ENCODE measurements at regions not wholly inside any gene's neighbourhood (a gene's known extent, or its start where the extent isn't known, plus 50 kb on each side); places are given as distances from the start of the nearest gene placed in this dataset.

GRCh38 chr1:47683401-47683800, 245.6 kb downstream of the FOXD2 start:
- no peak overlapping the region for H2AFZ ChIP-seq (ENCODE audit: low read length)
- H3K79me2 ChIP-seq (ENCODE audit: insufficient read depth, low read length), result no peaks in the 10 kb centered on the region
- no peaks in the 10 kb centered on the region for H3K27me3 ChIP-seq (ENCODE audit: insufficient read depth, low read length, poor library complexity, severe bottlenecking)
- H3K9ac ChIP-seq (ENCODE audit: low read depth, low read length, poor library complexity, severe bottlenecking), result no peak overlapping the region
- H3K9me2 ChIP-seq (replicated peaks; ENCODE audit: low read depth, low read length), result no peaks in the 10 kb centered on the region
- H3K36me3 ChIP-seq (ENCODE audit: insufficient read depth, low read length), result no peaks in the 10 kb centered on the region
- H4K20me1 ChIP-seq (ENCODE audit: insufficient read depth, low read length, poor library complexity, severe bottlenecking), result no peaks in the 10 kb centered on the region
- H3K4me3 ChIP-seq (ENCODE audit: low read length, poor library complexity, severe bottlenecking), result no peak overlapping the region
- H3K4me2 ChIP-seq (ENCODE audit: low read depth, low read length, poor library complexity, severe bottlenecking), result no peak overlapping the region
- H3K9me3 ChIP-seq (ENCODE audit: insufficient read depth, low read depth, low read length), result no peaks in the 10 kb centered on the region
- H3F3A ChIP-seq (ENCODE audit: low read depth), result no peaks in the 10 kb centered on the region
- no peaks in the 10 kb centered on the region for H3K4me1 ChIP-seq (ENCODE audit: insufficient read depth, low read length, poor library complexity, severe bottlenecking)
- TF ChIP-seq CTCF (conservative IDR thresholded peaks at IDR 0.05; ENCODE audit: low read length), result no peak
- TF ChIP-seq EZH2phosphoT487 (IDR thresholded peaks at IDR 0.05; ENCODE audit: borderline replicate concordance), result no peak

GRCh38 chr1:47684518-47684917, 246.7 kb downstream of the FOXD2 start:
- H3K9me2 ChIP-seq (replicated peaks; ENCODE audit: low read depth, low read length), result no peaks in the 10 kb centered on the region
- H3F3A ChIP-seq (ENCODE audit: low read depth), result no peaks in the 10 kb centered on the region
- H3K4me2 ChIP-seq (ENCODE audit: low read depth, low read length, poor library complexity, severe bottlenecking), result no peak overlapping the region
- H3K36me3 ChIP-seq (ENCODE audit: insufficient read depth, low read length), result no peaks in the 10 kb centered on the region
- no peak overlapping the region for H3K9ac ChIP-seq (ENCODE audit: low read depth, low read length, poor library complexity, severe bottlenecking)
- no peak overlapping the region for H2AFZ ChIP-seq (ENCODE audit: low read length)
- no peak for TF ChIP-seq CTCF (conservative IDR thresholded peaks at IDR 0.05; ENCODE audit: low read length)
- TF ChIP-seq EZH2phosphoT487 (IDR thresholded peaks at IDR 0.05; ENCODE audit: borderline replicate concordance), result no peak
- H3K4me1 ChIP-seq (ENCODE audit: insufficient read depth, low read length, poor library complexity, severe bottlenecking), result no peaks in the 10 kb centered on the region
- H3K9me3 ChIP-seq (ENCODE audit: insufficient read depth, low read depth, low read length), result no peaks in the 10 kb centered on the region
- H4K20me1 ChIP-seq (ENCODE audit: insufficient read depth, low read length, poor library complexity, severe bottlenecking), result no peaks in the 10 kb centered on the region
- no peaks in the 10 kb centered on the region for H3K27me3 ChIP-seq (ENCODE audit: insufficient read depth, low read length, poor library complexity, severe bottlenecking)
- no peaks in the 10 kb centered on the region for H3K79me2 ChIP-seq (ENCODE audit: insufficient read depth, low read length)
- no peak overlapping the region for H3K4me3 ChIP-seq (ENCODE audit: low read length, poor library complexity, severe bottlenecking)

- Histone ChIP-seq H3K9ac (ENCODE audit: low read depth, low read length, poor library complexity, severe bottlenecking) (no peak overlapping the region), H3K4me2 (ENCODE audit: low read depth, low read length, poor library complexity, severe bottlenecking) (no peak overlapping the region), H3K9me2 (replicated peaks; ENCODE audit: low read depth, low read length) (no peaks in the 10 kb centered on the region), H3K4me3 (ENCODE audit: low read length, poor library complexity, severe bottlenecking) (no peak overlapping the region), H3K9me3 (ENCODE audit: insufficient read depth, low read depth, low read length) (no peaks in the 10 kb centered on the region), H3K4me1 (ENCODE audit: insufficient read depth, low read length, poor library complexity, severe bottlenecking) (no peaks in the 10 kb centered on the region), H3K79me2 (ENCODE audit: insufficient read depth, low read length) (no peaks in the 10 kb centered on the region), H3F3A (ENCODE audit: low read depth) (no peaks in the 10 kb centered on the region), H3K36me3 (ENCODE audit: insufficient read depth, low read length) (no peaks in the 10 kb centered on the region), H4K20me1 (ENCODE audit: insufficient read depth, low read length, poor library complexity, severe bottlenecking) (no peaks in the 10 kb centered on the region), H2AFZ (ENCODE audit: low read length) (no peak overlapping the region), H3K27me3 (ENCODE audit: insufficient read depth, low read length, poor library complexity, severe bottlenecking) (no peaks in the 10 kb centered on the region)
- no peak for TF ChIP-seq EZH2phosphoT487 (IDR thresholded peaks at IDR 0.05; ENCODE audit: borderline replicate concordance)
- TF ChIP-seq CTCF (conservative IDR thresholded peaks at IDR 0.05; ENCODE audit: low read length), result no peak
Measured at GRCh38 chr1:47684964-47685762, 247.3 kb downstream of the FOXD2 start.

All from Loucy (cell line).